NCI-H748 (cell line): ENCODE measurements at regions not wholly inside any gene's neighbourhood (a gene's known extent, or its start where the extent isn't known, plus 50 kb on each side); places are given as distances from the start of the nearest gene placed in this dataset.
"Not testable (repeated sequence)": the region's sequence is repeated elsewhere in the genome, so short reads cannot be mapped to it uniquely, and the experiment has no call there.

Experiments
- DNase-seq: peaks from one replicate; lab custom pipeline; 2025; ENCODE audit not compliant: unreplicated experiment; lab: John Stamatoyannopoulos, UW

GRCh38 chr4:66766557-66766956 lies 778.7 kb downstream of the CENPC start:
- no peak for DNase-seq

- DNase-seq, result no peak
These were observed 795.0 kb downstream of the CENPC start for GRCh38 chr4:66750273-66750672.

GRCh38 chr4:66746918-66747317 lies 798.4 kb downstream of the CENPC start:
- not testable (repeated sequence) for DNase-seq

GRCh38 chr4:66741081-66741480 lies 804.2 kb downstream of the CENPC start:
- no peak for DNase-seq

- DNase-seq, result no peak
These were observed 808.7 kb downstream of the CENPC start for GRCh38 chr4:66736606-66737005.

GRCh38 chr4:66728280-66728679 lies 817.0 kb downstream of the CENPC start:
- no peak for DNase-seq

GRCh38 chr4:66712301-66712921 lies 832.9 kb downstream of the CENPC start:
- DNase-seq, result not testable (repeated sequence)

- no peak for DNase-seq
These were observed 841.1 kb downstream of the CENPC start for GRCh38 chr4:66704243-66704642.

- peak; percentile 0 for DNase-seq
These were observed 850.6 kb downstream of the CENPC start for GRCh38 chr4:66694739-66695138.

- DNase-seq, result no peak
These were observed 851.6 kb downstream of the CENPC start for GRCh38 chr4:66693694-66694093.

- no peak for DNase-seq
These were observed 854.2 kb downstream of the CENPC start for GRCh38 chr4:66691101-66691500.

- DNase-seq, result peak; percentile 1
These were observed 856.6 kb downstream of the CENPC start for GRCh38 chr4:66688674-66689073.

- no peak for DNase-seq
These were observed 857.8 kb downstream of the CENPC start for GRCh38 chr4:66687459-66687858.

GRCh38 chr4:66681962-66682361 lies 863.3 kb downstream of the CENPC start:
- no peak for DNase-seq

GRCh38 chr4:66667249-66667648 lies 878.1 kb downstream of the CENPC start:
- DNase-seq, result no peak

GRCh38 chr4:66662620-66663019 lies 882.7 kb downstream of the CENPC start:
- no peak for DNase-seq

- no peak for DNase-seq
These were observed 886.5 kb downstream of the CENPC start for GRCh38 chr4:66658809-66659208.

- DNase-seq, result no peak
These were observed 889.8 kb downstream of the CENPC start for GRCh38 chr4:66655505-66655904.

- DNase-seq, result no peak
These were observed 891.4 kb downstream of the CENPC start for GRCh38 chr4:66653937-66654336.

- no peak for DNase-seq
These were observed 896.1 kb downstream of the CENPC start for GRCh38 chr4:66649236-66649635.

GRCh38 chr4:66647926-66648325 lies 897.4 kb downstream of the CENPC start:
- DNase-seq, result no peak

GRCh38 chr4:66647476-66647875 lies 897.8 kb downstream of the CENPC start:
- DNase-seq, result no peak

GRCh38 chr4:66640233-66640990 lies 904.9 kb downstream of the CENPC start:
- no peak for DNase-seq
